Superior temporal gyrus (tissue), 1 donor: ENCODE measurements at regions not wholly inside any gene's neighbourhood (a gene's known extent, or its start where the extent isn't known, plus 50 kb on each side); places are given as distances from the start of the nearest gene placed in this dataset.
A peak's percentile ranks its signal among the peaks of the same experiment; 100 is the strongest.

ENCODE experiments used
- DNase-seq: peaks from one replicate; pipeline ENCODE4 v3.0.0-alpha.2; 2016; ENCODE audit errors: extremely low spot score

DNA sequence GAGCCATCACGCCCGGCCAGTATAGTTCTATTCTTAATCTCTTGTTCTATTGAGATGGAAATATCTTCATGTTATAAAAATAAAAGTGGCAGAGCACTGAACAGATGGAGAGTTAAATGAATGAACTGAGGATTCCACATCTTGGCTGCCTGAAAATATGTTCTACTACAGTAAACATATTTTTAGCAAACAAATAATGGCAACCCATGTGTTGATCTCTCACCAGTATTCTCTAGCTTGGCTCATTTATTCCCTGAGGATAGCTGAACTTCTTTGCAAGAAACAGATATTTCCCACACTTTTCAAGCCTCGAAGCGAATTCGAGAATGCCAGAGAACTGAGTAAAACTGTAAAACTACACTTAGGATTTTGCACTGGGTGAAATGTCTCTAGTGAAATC lies 58.9 kb downstream of the DIRAS3 start:
- peak; percentile 14 for DNase-seq

DNA sequence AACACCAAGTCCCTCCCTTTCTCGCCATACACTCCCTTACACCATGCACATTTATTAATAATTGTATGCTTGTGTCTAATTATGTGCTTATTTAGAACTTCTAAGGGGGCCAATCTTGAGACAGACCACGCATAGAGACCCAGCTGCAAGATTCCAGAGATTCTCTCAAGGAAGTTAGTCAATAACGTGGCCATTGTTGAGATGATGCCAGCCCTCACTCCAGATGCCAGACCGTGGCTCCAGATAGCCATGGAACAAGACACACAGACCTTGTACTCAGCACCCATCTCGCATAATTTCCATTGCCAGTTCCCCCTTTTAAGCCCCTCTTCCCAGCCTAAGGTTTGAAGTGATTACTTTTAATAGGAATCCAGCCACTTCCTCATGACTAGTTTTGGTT lies 62.4 kb downstream of the DIRAS3 start:
- DNase-seq, result no peak

DNA sequence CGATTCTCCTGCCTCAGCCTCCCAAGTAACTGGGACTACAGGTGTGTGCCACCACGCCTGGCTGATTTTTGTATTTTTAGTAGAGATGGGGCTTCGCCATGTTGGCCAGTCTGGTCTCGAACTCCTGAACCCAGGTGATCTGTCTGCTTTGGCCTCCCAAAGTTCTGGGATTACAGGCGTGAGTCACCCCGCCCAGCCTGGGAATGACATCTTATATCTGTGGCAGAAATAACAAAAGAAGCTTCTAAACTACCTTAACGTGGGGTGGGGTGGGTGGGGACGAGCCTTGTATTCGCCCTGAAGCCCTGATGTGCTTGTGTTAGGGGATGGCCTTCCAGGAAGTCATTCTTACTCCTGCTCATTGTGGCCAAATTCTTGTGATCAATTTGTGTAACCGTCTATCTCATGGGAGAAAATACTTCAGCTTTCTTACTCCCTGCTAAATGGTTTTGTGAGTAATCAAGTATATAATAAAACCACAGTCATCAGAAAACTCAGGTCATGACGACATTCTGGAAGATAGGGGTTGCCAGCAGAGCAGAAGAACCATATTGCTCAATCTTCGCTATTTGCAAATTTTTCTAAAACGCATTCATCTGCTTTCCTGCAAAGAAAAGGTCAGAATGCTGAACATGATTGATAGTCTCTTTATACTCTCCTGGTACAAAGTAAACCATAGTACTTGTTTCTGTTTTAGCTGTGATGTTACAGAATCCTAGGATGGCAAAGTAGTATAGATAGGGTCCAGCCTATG lies 63.2 kb downstream of the DIRAS3 start:
- no peak for DNase-seq

DNA sequence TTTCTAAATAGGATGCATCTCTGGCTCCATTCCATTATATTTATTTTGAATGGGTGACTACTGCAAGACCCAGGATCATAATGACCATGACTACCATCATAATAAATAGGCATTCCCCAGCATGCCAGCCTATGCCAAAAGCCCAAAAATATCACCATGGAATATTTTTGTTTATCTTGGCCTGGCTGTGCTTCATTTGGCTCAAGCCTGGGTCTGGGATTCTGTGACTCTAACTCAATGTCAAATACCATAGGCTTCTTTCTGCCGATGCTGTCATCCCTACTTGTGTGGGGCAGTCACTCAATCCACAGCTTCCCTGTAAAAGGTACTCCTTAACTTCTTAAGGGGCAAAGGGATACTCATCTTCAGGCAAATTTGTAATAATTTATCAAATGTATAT lies 66.6 kb downstream of the DIRAS3 start:
- DNase-seq, result no peak

DNA sequence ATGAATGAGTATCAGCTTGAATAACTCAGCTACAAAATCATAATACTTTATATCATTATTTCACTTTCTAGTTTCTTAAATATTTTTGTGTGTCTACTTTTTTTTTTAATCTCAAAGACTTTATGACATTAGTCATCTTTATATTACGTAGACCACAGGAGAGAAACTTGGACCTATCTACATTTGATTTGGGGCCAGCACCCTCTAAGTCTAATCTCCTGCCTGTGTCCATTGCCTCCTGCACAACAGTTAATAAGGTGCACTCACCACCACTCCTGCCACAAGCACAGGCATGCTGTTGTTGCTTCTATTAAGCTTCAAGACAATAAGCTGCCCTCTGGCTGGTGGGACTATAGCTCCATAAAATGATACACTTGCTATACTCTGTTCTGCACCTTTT lies 70.4 kb downstream of the DIRAS3 start:
- DNase-seq, result no peak

DNA sequence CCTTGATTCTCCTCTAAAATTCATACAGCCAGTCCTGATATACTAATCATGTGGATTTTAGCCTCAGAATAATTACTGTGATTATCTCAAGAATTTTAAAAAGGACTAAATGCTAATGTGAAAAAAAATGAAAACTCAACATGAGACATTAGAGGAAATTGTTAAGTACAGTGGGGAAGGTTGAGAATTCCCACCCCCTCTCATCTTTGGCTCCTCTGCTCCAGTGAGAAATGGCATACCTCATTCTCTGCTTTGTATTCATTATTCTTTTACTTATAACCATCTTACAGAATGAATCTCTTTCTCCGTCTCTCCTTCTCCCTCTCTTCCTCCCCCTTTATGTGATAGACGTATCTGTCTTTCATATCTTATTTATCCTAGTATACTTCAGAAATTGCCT lies 70.9 kb downstream of the DIRAS3 start:
- no peak for DNase-seq

DNA sequence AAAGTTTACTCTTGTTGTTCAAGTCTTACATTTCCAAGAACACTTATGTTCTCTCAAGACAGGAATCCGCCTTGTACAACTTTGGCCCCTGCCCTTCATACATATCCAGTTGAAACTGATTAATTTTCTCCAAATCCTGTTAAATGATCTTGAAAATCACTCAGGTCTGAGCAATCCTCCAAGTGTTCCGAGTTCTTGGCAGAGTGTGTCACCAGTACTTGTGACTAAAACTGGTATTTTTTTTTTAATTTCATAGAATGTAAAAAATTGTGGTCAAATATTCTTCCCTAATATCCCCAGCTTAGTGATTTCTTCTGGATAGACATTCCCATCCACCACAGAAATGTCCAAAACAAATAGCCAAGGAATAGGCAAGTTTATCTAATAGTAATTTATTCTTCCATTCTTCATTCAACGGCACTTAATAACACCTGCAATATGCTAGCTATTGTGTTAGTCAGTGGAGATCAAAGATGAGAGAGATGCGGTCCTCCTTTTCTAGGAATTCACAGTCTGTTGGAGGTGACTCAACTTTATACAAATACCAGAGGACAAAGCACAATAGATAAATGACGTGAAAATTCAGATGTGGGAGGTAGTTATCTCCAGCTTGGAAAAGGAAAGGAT lies 71.4 kb downstream of the DIRAS3 start:
- no peak for DNase-seq

DNA sequence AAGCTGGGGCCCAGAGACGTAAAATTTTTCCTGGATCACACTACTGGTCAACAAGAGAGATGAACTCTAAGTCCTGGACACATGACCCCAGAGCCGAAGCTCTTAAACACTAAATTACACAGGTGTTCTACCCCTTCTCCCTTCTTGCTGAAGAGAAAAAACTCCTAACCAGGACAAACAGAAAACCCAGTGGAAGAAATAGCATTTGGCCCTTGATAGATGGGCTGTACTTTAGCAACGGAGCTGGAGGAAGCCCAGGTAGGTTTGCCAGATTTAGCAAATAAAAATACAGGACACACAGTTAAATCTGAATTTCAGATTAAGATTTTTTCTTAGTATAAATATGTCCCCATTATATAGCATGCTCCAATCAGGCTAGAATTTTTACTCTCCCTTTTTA lies 72.7 kb downstream of the DIRAS3 start:
- DNase-seq, result no peak

DNA sequence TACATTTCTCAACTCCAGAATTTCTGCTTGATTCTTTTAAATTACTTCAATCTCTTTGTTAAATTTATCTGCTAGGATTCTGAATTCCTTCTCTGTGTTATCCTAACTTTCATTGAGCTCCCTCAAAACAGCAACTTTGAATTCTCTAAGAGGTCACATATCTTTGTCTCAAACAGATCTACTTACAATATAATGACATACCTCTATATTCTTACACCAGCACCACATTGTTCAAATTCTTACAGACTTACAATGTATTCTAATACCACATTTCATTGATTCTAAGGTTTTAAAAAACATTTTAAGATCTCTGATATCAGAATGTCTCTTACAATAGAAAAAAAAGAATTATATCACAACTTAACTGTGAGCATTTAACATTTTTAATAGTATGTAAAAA lies 77.4 kb downstream of the DIRAS3 start:
- DNase-seq, result no peak

DNA sequence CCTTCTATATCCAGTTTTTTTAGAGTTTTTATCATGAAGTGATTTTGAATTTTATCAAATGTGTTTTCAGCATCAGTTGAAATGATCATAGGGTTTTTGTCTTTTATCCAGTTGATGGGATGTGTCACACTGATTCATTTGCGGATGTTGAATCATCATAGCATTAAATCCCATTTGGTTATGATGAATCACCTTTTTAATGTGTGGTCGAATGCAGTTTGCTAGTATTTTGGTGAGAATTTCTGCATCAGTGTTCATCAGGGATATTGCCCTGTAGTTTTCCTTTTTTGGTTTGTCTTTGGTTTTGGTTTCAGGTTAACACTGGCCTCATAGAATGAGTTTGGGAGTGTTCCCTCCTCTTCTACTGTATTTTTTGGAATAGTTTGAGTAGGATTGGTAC lies 80.3 kb downstream of the DIRAS3 start:
- no peak for DNase-seq

DNA sequence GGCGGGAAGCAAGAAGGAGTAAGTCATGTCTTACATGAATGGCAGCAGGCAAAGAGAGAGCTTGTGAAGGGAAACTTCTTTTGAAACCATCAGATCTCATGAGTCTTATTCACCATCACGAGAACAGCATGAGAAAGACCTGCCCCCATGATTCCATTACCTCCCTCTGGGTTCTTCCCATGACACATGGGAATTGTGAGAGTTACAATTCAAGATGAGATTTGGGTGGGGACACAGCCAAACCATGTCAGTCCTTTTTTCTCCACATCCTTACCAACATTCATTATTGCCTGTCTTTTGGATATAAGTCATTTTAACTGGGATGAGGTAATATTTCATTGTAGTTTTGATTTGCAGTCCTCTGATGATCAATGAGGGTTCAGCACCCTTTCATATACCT lies 81.0 kb downstream of the DIRAS3 start:
- DNase-seq, result no peak

DNA sequence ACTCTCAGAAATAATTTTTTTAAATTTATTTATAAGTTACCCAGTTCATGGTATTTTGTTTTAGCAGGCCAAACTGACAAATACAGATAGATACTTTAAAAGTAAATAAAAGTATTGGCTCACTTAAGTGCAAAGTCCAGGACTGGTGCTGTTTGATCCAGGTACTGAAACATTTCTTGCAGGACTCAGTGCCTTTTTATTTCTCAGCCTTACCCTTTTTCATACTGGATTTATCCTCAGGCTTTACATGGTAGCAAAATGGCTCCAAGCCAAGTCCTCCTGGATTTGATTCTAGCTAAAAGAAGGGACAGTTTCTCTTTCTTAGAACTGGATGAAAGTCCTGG lies 83.8 kb downstream of the DIRAS3 start:
- DNase-seq, result no peak

DNA sequence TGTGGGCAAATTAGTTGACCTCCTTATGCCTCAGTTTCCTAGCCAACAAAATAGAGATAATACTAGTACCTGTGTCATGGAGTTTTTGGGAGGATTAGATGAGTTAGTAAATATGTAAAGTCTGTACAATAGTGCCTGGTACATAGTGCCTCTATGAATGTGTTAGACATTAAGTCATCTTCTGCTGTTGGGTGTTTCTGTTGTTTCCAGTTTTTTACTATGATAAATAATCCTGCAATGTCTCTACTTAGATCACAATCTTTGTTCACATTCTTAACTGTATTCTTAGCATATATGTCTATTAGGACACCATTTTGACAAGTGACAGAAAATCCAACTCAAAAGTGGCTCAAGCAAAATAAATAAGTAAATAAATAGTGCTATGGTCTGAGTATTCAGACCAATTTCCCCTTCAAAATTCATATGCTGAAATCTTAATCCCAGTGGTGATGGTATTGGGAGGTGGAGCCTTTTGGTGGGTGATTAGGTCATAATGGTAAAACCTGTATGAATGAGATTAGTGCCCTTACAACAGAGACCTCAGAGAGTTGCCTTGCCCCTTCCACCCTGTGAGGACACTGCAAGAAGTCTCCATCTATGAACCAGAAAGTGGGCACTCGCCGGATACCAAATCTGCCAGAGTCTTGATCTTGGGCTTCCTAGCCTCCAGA lies 84.3 kb downstream of the DIRAS3 start:
- no peak for DNase-seq

DNA sequence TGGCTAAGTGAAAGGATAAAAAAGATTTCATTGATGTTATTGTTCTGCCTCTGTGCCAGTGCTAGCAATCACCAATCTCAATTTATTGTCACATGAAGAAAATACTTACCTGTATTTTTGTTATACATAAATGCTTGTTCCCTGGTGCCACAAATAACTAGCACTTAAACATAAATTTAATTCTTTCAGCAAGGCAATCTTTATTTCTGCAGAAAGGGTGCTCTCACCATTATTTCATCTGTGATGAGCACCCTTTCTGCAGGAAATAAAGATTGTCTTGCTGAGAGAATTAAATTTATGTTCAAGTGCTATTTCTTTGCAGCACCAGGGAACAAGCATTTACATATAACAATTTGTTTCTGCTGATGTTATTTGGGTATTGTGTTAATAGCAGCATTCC lies 87.2 kb downstream of the DIRAS3 start:
- DNase-seq, result no peak

DNA sequence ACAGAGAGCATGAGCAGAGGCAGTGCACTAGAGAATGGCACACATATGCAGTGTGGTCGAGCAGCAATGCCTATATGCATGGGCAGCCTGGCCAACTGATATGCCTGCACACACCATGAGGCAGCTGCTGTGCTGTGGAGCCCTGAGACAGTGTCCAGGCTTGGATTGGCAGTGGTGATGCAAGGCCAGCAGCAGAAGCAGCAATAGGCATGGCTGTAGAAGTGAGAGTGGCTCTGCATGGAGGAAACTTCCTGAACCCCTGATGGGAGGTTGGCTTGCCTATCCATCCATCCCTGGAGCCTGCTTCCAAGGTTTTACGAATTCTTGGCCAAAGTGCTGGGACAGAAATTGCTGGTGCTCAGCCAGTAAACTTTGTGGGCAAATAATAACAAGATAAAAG lies 89.7 kb downstream of the DIRAS3 start:
- DNase-seq, result no peak

DNA sequence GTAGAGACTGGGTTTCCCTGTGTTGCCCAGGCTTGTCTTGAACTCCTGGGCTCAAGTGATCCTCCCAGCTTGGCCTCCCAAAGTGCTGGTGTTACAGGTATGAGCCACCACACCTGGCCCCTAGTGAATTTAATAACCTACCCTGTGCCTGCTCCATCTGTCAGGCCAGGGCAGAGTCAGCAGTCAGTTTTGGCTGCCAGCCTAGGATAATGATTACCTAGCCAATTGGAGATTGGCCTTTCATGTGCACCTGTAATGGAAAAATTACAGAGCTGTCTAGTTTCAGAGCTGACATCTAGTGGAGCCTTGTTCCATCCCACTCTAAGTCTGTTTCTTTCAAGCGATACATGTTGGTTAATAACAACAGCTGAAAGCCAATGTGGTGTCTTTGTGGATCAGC lies 92.0 kb downstream of the DIRAS3 start:
- no peak for DNase-seq

DNA sequence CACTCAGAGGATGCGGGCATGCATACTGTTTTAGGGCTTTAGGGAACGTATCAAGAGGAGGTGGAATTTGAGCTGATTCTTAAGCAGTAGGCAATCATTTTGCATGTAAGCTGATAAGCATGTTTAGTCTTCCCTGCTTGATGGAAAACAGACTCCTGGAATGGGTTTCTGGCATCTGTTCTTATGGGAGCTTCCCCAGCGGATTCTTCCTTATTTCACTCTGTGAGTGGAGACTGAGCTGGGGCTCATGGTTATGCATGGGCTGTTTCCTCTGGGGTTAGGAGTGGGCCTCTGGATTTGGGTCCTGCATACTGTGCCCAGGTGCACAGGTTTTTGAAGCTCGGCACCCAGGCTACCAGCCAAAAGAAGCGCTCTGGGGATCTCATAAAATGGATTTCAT lies 93.4 kb downstream of the DIRAS3 start:
- no peak for DNase-seq

DNA sequence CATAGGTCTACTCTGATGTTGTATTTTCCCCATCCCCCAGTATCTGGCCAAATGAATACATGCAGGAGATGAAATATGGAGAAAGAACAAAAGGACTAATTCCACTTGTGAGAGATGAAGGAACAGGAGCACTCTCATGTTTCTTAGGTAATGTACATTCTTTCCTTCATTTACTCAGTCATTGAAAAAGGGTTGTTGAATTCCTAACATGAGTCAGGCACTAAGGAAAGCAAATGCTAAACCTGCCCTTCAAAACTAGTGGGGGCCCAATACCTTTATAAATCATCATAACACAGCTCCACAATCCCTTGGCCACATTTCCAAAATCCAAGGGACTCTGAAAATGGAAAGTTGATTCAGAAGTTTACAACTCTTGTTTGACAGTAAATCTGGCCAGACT lies 94.3 kb downstream of the DIRAS3 start:
- no peak for DNase-seq

DNA sequence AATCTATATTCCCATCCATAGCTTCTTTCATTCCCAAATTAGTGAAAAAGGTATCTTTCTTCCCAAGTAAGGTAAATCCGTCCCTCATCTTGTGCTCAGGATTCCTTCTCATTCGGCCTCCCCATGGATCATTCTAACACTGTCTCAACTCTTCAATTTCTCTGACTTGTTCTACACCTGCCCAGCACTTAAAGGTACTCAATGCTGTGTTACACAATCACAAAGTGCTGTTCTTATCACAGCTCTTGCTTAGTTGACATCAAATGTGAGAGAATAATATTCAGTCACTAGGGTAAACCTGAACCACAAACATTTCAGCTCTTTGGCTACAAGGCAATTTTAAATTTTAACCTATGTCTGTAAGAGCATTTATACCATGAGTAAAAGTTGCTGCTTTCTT lies 94.8 kb downstream of the DIRAS3 start:
- DNase-seq, result no peak

DNA sequence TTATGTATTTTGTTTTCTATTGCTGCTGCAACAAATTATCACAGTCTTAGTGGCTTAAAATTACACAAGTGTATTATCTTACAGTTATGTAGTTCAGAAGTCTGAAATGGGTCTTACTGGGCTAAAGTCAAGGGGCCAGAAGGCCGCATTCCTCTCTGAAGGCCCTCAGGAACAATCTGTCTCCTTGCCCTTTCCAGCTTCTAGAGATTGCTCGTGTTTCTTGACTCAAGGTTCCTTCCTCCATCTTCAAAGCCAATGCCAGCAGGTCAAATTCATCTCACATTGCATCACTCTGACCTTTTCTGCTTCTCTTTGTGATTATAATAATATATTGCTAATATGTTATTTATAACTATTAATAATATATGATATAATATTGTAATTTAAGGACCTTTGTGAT lies 97.1 kb downstream of the DIRAS3 start:
- no peak for DNase-seq

DNA sequence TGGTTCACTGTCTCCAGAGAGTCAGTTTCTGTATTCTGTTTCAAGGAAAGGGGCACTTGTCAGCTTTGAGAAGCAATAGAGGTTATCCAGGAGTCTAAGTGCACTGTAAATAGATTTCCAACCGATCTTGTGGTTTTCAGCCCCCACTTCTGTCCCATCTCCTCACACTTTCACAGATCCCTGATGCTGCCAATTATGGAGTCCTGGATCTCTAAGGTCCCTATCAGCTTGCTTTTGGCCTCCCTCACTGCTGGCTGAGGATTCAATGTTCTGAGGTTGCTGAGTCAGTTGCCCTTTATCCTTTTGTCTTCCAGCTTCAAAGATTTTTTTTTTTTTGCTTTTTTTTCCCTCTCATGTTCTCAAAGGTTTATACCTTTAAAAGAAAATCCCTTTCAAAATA lies 98.4 kb downstream of the DIRAS3 start:
- DNase-seq, result no peak

DNA sequence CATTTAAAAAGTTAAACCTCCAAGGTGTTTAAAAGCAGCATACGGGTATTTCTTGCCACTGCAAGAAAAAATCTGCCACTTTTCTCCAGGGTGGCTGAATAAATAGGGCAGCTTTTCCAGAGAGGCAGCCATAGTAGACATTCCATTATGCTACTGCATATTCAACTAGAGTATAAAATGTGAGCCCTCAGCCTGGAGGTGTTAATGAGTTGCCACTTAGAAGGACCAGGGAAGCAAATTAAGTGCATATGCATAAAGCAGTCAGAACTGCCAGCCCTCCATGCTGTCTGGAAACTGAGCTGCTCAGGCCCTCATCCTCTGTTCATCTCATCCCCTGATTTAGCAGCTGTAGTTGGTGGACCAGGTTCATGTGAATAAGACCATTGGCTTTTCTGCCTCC lies 99.4 kb downstream of the DIRAS3 start:
- no peak for DNase-seq
